HG03095 (cell line): ENCODE measurements at regions not wholly inside any gene's neighbourhood (a gene's known extent, or its start where the extent isn't known, plus 50 kb on each side); places are given as distances from the start of the nearest gene placed in this dataset.

Experiments
- ATAC-seq: cut with Tn5 transposase; IDR thresholded peaks from one replicate; pipeline ENCODE4 v1.9.1; 2021; ENCODE audit warnings: moderate library complexity; ENCODE audit not compliant: unreplicated experiment

DNA sequence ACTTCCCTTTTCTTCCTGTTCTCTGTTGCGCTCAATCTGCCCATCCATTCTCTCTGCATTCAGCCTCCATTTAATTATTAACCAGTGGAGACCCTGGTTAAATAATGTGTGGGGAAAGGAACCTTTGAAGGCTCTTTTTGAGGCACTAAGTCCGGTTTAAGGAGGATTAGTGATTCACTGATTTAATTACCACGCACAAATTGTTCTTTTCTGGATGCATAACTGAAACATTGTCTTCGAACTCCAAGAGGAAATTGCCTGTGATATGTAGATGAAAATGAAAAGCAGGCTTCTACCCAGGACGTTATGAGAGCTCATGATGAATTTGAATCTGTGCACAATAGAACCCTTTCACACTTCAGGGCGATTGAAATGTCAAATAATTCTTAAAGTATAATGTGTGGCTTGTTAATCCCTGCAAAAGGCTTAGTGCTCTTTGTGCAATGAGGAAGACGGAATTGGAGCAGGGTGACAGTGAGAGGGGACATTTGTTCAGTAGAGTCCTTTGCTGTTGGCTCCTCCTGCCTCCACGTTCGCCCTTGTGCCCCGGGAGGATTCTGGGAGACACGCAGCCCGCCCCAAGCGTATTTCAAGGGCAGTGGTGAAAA lies 51.1 kb upstream of the ZNF236 start:
- ATAC-seq: no peak

GRCh38 chr18:76767954-76768353 lies 54.4 kb upstream of the ZNF236 start:
- no peak for ATAC-seq

GRCh38 chr18:76766429-76766828 lies 55.9 kb upstream of the ZNF236 start:
- no peak for ATAC-seq

DNA sequence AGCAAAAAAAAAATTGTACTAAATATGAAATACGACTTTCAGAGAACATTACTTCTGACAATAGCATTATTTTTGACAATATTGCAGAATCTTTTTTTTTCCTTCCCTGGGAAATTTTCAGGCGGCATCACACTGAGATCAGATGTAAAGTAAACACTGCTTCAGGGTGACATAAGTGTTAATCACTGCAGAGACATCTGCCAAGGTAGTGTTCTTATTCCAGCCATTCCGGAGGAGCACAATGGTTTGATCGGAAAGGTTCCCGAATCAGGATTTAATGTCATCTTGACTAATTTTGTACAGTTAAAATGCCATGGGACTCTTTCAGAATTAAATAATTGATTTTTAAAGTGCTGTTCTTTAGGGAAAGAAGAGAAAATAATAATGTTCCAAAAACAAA lies 56.7 kb upstream of the ZNF236 start:
- ATAC-seq: no peak

GRCh38 chr18:76764291-76764901 lies 58.0 kb upstream of the ZNF236 start:
- ATAC-seq: no peak

DNA sequence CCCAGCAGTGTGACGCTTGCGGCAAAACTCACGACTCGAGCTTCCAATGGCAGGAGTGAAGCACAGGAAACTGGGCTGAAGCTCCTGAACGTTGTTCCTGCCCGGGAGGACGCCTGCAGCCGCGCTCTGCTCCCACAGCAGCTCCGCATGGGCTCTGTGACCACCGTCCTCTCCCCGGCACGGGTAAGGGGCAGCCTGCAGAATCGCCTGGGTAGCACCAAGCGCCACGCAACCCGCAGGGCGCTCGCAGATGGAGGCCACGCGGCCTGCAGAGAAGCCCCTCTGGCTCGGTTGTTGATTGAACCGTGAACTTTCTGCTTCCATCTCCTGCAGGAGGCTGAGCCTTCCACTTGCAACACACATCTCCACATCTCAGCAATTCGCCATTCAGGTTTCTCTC lies 63.3 kb upstream of the ZNF236 start:
- ATAC-seq: no peak

DNA sequence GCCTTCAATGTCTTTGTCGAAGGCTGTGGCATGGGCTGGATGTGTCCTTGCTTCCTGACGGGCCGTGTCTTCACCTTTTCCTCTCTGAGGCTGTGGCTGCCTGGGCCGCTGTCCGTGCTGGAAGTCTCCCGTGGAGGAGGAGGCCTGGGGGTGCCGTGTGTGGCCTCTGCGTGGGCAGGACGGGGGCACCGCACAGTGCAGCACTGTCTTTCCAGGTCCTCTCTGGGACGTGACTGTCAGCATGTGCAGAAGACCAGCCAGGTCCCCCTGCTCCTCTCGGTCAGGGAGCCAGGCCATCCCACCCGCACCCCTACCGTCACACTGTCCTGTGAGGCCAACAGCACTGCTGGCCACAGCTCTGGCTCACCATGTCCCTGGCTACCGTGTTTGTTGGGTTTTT lies 64.4 kb upstream of the ZNF236 start:
- no peak for ATAC-seq

DNA sequence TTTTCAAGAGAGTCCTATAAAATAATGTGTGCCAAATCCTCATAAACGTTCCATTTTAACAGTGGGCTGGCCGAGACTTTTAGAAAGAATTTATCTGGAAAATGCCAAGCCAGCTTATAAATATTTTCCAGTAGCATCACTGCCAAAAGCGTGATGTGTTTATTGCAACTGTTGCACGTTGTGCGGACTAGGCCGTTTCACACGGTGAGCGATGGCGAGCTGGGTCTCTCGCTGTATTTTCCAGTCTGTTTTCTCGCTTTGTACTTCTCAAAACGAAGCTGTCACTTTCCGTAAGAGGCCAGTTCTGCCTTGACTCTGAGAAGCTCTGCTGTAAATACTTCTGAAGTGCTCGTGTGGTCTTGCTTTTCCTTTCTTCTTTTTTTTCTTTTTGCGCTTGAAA lies 65.0 kb upstream of the ZNF236 start:
- ATAC-seq: no peak

- no peak for ATAC-seq
Measured at GRCh38 chr18:76756531-76757253, 65.7 kb upstream of the ZNF236 start.

DNA sequence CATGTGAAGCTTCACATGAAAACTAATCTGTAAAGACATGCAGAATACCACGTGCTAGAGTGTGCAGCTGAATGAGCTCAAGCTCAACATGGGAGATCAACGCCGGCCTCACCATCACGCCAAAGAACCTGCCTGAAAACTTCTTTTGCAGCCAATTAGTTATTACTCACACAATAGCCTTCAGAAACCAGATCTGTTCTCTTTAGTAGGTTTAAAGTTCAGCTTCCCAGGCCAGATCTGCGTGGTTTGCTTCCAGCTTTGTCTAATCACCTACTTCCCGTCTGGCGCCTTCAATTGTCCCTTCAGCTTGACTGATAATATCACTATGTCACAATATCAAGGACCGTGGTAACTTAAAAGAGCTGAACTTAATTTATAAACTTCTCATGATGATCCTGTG lies 68.0 kb upstream of the ZNF236 start:
- ATAC-seq: no peak

DNA sequence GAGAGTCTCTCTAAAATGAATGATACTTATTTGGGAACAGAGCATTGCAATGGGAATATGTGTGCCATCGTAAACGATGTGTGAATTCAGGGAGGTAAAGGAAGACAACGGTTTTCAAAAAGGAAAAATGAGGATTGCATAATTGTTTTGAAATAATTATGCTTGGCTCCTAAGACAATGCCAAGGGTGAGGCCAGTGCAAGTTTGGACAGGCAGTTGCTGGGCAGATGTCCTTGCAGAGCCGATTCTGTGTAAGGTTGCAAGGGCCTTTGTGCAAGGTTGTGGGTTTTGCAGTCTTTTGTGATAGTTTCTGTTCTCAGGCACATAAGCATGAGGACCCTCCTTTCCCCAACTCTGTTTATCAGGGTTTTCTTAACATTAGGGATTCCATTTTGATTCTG lies 70.0 kb upstream of the ZNF236 start:
- no peak for ATAC-seq

DNA sequence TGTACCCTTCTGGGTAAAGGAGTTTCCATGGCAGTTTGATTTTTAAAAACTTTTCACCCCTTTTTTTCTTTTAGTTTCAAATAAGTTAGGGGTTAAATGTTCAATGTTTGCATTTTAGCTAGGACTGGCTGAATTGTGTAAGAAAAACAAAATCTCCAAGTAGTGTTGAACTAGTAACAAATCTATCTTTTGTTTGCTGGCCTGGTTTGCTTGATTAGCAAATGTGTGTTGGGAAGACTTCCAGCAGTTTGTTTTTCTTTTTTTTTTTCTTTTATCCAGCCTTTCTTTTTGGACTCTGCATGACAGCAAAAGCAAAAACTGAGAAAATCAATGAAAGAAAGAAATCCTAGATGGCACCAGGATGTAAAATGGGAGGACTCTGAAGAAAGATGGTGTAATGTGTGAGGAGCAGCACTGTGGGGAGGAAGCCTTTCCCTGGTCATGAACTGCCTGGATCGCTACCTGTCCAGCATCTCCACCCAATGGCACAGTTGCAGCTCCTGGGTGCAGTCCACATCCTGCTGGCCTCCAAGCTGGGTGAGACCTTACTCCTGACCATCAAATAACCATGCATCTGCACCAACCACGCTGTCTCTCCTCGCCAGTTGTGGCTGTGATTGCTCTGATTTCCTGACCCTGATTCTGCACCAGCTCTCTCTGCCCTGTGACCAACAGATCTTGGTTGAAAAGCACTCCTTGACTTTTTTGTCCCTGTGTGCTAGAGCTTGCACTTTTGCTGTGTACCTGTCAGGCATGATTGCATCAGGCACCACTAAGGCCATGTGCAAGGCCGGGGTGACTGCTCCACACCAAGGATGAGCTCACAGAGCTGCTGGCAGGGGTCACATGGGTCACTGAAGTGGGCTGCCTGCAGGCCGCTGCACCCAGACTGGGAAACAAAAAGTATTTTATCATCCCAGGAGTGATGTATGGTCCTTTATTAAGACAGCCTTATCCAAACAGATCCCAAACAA lies 71.2 kb upstream of the ZNF236 start:
- ATAC-seq: no peak

DNA sequence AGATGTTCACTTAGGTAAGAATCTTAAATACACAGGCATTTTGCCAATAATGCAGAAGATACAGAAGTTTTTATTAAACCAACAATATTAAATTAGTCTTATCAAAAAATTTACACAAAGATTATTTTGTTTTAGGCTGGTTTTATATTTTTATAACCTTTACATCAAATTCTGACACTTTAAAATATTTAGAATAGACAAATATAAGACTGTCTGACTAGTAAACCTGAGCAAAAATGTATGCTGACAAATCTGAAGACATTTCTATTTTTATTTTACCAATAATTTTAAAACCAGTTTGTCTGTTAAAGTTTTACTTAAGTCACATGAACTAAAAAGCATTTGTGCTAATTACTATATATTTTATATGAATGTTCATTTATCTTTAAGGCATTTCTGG lies 72.1 kb upstream of the ZNF236 start:
- no peak for ATAC-seq

GRCh38 chr18:76747676-76748075 lies 74.7 kb upstream of the ZNF236 start:
- ATAC-seq: no peak

- no peak for ATAC-seq
Measured at GRCh38 chr18:76741346-76741745, 81.0 kb upstream of the ZNF236 start.

DNA sequence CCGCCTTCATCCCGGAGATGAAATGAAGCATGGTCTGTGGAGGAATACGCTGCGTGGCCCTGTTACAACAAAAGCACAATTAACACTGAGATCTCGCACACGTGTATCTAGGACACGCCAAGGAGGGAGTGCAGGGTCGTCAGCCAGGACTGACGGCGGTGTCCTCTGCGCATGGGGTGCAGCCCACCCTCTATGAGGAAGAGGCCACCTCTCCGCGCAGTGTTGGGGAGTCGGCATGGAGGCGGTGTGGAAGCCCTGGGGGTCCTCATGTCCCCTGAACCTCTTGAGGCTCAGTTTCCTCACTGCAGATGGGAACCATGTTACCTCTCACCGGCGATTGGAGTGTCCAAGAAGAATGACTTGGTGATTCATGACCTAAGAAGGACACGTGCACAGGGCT lies 86.0 kb upstream of the ZNF236 start:
- ATAC-seq: no peak

- no peak for ATAC-seq
Measured at GRCh38 chr18:76730901-76731300, 91.5 kb upstream of the ZNF236 start.

DNA sequence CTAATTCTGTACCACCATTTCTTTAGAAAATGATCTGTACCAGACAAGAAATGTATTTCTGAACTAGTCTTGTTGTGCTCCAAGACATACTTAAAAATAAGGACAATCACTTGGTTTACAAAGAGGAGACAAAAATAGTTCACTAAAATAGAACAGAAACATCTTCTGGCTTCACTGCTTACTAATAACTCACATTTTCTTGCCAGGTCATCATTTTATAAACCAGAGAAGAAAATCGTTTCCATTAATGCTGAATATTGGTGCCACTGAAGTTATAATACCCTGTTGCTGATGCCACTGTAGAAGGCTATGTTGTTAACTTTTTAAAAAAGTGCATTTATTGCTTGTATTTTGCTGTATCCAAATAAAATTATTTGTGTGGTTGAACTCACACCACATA lies 94.8 kb upstream of the ZNF236 start:
- ATAC-seq: no peak

- ATAC-seq: no peak
Measured at GRCh38 chr18:76725445-76725844, 96.9 kb upstream of the ZNF236 start.

- ATAC-seq: no peak
Measured at GRCh38 chr18:76722224-76723061, 99.9 kb upstream of the ZNF236 start.
